ENCODE measurements at regions not wholly inside any gene's neighbourhood (a gene's known extent, or its start where the extent isn't known, plus 50 kb on each side); places are given as distances from the start of the nearest gene placed in this dataset.

DNA sequence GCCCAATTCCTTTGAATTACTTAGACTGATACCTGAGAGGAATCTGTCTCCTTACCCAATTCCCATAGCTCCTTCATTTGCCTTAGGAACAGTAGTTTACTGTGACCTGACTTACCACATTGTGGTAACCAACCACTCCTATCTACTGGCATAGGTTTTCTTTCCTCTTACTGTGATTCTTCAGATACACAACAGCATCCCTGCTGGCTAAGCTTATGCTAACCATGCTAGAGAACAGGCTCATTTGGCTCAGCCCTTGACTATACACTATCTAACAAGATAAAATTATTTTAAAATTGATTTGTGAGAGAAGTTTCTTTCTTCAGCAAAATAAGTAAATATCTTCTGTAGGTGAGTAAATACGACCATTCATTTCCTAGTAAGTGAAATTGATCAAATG lies 320.4 kb upstream of the DDHD1 start:
- Mint-ChIP-seq H3K27ac (no peak overlapping the region), H3K4me1 (no peaks in the 10 kb centered on the region)

GRCh38 chr14:53472306-53472705 lies 319.2 kb upstream of the DDHD1 start:
- Histone ChIP-seq H3K9ac (ENCODE audit: low read length) (no peak overlapping the region), H2AFZ (ENCODE audit: insufficient read depth, low read depth, low read length, poor library complexity, severe bottlenecking) (no peak overlapping the region), H3K79me2 (ENCODE audit: control insufficient read depth, insufficient read depth, low read length) (no peaks in the 10 kb centered on the region), H3K4me1 (ENCODE audit: control insufficient read depth in 2 of 2, insufficient read depth in 2 of 2, low read length in 2 of 2) (no peaks in the 10 kb centered on the region), H4K20me1 (ENCODE audit: control insufficient read depth, insufficient read depth, low read length, poor library complexity, severe bottlenecking) (no peaks in the 10 kb centered on the region), H3K4me2 (replicated peaks; ENCODE audit: low read depth, low read length, poor library complexity, severe bottlenecking) (no peak overlapping the region), H3K9me3 (ENCODE audit: control extremely low read depth in 1 of 3, control insufficient read depth in 2 of 3, insufficient read depth in 1 of 3, low read length in 2 of 3) (no peaks in the 10 kb centered on the region), H3K36me3 (replicated peaks in 1 of 2; ENCODE audit: control extremely low read depth in 1 of 2, control insufficient read depth in 1 of 2, extremely low read depth in 1 of 2, insufficient read depth in 2 of 2, low read length in 1 of 2) (no peaks in the 10 kb centered on the region), H3K27me3 (replicated peaks in 1 of 4; ENCODE audit: control extremely low read depth in 1 of 4, control insufficient read depth in 3 of 4, insufficient read depth in 4 of 4, low read length in 3 of 4) (no peaks in the 10 kb centered on the region), H3K4me3 (ENCODE audit: control extremely low read depth in 1 of 5, extremely low read depth in 1 of 5, insufficient read depth in 1 of 5, low read depth in 2 of 5, low read length in 4 of 5) (no peak overlapping the region), H3K27ac (ENCODE audit: low read length in 2 of 2) (no peak overlapping the region)
- Mint-ChIP-seq H3K4me1 (no peaks in the 10 kb centered on the region), H3K27ac (no peak overlapping the region), H3K27me3 (no peaks in the 10 kb centered on the region), H3K4me3 (no peak overlapping the region), H3K9me3 (ENCODE audit: insufficient read depth) (no peaks in the 10 kb centered on the region)
- intact Hi-C loops (cut with micrococcal nuclease), result no loop called here
- CTCF ChIA-PET, result no interaction called here
- DNase-seq, result no peak
- POLR2A ChIA-PET, result no interaction called here
- no peak for ATAC-seq (ENCODE audit: low read depth)
- TF ChIP-seq EZH2 (IDR thresholded peaks at IDR 0.05; ENCODE audit: borderline replicate concordance, insufficient read depth, low read depth, low read length, poor library complexity, severe bottlenecking), result no peak
- TF ChIP-seq, protein P1, sequence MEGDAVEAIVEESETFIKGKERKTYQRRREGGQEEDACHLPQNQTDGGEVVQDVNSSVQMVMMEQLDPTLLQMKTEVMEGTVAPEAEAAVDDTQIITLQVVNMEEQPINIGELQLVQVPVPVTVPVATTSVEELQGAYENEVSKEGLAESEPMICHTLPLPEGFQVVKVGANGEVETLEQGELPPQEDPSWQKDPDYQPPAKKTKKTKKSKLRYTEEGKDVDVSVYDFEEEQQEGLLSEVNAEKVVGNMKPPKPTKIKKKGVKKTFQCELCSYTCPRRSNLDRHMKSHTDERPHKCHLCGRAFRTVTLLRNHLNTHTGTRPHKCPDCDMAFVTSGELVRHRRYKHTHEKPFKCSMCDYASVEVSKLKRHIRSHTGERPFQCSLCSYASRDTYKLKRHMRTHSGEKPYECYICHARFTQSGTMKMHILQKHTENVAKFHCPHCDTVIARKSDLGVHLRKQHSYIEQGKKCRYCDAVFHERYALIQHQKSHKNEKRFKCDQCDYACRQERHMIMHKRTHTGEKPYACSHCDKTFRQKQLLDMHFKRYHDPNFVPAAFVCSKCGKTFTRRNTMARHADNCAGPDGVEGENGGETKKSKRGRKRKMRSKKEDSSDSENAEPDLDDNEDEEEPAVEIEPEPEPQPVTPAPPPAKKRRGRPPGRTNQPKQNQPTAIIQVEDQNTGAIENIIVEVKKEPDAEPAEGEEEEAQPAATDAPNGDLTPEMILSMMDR (IDR thresholded peaks at IDR 0.05), result no peak

More for the DNA sequence above, 320.4 kb upstream of the DDHD1 start:
- no peak overlapping the region for H3K4me2 ChIP-seq (replicated peaks; ENCODE audit: low read depth, low read length, poor library complexity, severe bottlenecking)
- DNase-seq, result no peak
- H3K9me3 ChIP-seq (ENCODE audit: control extremely low read depth in 1 of 3, control insufficient read depth in 2 of 3, insufficient read depth in 1 of 3, low read length in 2 of 3), result no peaks in the 10 kb centered on the region
- H3K27ac ChIP-seq (ENCODE audit: low read length in 2 of 2), result no peak overlapping the region
- H3K79me2 ChIP-seq (ENCODE audit: control insufficient read depth, insufficient read depth, low read length), result no peaks in the 10 kb centered on the region
- ATAC-seq (ENCODE audit: low read depth), result no peak
- CTCF ChIA-PET, result no interaction called here
- no peak overlapping the region for H3K4me3 ChIP-seq (ENCODE audit: control extremely low read depth in 1 of 5, extremely low read depth in 1 of 5, insufficient read depth in 1 of 5, low read depth in 2 of 5, low read length in 4 of 5)
- no peak overlapping the region for H2AFZ ChIP-seq (ENCODE audit: insufficient read depth, low read depth, low read length, poor library complexity, severe bottlenecking)
- no peak overlapping the region for H3K9ac ChIP-seq (ENCODE audit: low read length)
- POLR2A ChIA-PET, result no interaction called here
- Mint-ChIP-seq H3K4me3 (no peak overlapping the region), H3K27me3 (no peaks in the 10 kb centered on the region), H3K9me3 (ENCODE audit: insufficient read depth) (no peaks in the 10 kb centered on the region)
- WGBS (ENCODE audit: insufficient coverage), result no CpG with 5 or more reads among the region's 1 CpG
- no peaks in the 10 kb centered on the region for H3K27me3 ChIP-seq (replicated peaks in 1 of 4; ENCODE audit: control extremely low read depth in 1 of 4, control insufficient read depth in 3 of 4, insufficient read depth in 4 of 4, low read length in 3 of 4)
- intact Hi-C loops (cut with micrococcal nuclease), result no loop called here
- H4K20me1 ChIP-seq (ENCODE audit: control insufficient read depth, insufficient read depth, low read length, poor library complexity, severe bottlenecking), result no peaks in the 10 kb centered on the region
- no peaks in the 10 kb centered on the region for H3K4me1 ChIP-seq (ENCODE audit: control insufficient read depth in 2 of 2, insufficient read depth in 2 of 2, low read length in 2 of 2)
- TF ChIP-seq, protein P1 (IDR thresholded peaks at IDR 0.05), result no peak
- no peak for TF ChIP-seq EZH2 (IDR thresholded peaks at IDR 0.05; ENCODE audit: borderline replicate concordance, insufficient read depth, low read depth, low read length, poor library complexity, severe bottlenecking)
- no peaks in the 10 kb centered on the region for H3K36me3 ChIP-seq (replicated peaks in 1 of 2; ENCODE audit: control extremely low read depth in 1 of 2, control insufficient read depth in 1 of 2, extremely low read depth in 1 of 2, insufficient read depth in 2 of 2, low read length in 1 of 2)

All from B cell (primary cell).